ENCODE measurements at regions not wholly inside any gene's neighbourhood (a gene's known extent, or its start where the extent isn't known, plus 50 kb on each side); places are given as distances from the start of the nearest gene placed in this dataset.

DNA sequence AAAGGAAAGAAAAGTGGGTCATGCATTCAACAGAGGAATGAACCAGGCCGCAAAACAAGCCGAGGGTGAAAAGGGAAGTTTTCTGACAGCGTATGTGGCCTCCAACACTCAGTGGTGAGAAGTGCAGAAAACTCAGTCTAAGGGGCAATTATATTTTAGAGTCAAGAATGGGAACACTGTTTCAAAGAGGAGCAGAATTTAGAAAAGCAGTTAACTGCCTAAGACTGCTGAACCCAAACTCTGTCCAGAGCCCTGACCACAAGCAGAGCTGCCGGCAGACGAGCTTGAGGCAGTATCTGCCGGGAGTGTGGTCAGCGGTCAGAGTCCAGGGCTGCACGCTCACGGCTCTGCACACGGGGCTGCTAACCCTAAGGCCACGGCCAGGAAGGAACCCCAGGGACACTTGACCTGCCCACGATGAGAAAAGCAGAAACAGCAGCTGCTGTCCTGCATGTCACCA is 347.0 kb upstream of the ID2 start:
- intact Hi-C loops (cut with DNase I), result no loop called here
- no peaks in the 10 kb centered on the region for H3K9me3 ChIP-seq
- no peak for TF ChIP-seq POLR2A (IDR thresholded peaks at IDR 0.05)
- TF ChIP-seq, protein P1, sequence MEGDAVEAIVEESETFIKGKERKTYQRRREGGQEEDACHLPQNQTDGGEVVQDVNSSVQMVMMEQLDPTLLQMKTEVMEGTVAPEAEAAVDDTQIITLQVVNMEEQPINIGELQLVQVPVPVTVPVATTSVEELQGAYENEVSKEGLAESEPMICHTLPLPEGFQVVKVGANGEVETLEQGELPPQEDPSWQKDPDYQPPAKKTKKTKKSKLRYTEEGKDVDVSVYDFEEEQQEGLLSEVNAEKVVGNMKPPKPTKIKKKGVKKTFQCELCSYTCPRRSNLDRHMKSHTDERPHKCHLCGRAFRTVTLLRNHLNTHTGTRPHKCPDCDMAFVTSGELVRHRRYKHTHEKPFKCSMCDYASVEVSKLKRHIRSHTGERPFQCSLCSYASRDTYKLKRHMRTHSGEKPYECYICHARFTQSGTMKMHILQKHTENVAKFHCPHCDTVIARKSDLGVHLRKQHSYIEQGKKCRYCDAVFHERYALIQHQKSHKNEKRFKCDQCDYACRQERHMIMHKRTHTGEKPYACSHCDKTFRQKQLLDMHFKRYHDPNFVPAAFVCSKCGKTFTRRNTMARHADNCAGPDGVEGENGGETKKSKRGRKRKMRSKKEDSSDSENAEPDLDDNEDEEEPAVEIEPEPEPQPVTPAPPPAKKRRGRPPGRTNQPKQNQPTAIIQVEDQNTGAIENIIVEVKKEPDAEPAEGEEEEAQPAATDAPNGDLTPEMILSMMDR (IDR thresholded peaks at IDR 0.05), result no peak
- no peaks in the 10 kb centered on the region for H3K27me3 ChIP-seq
- DNase-seq, result no peak
- no peak overlapping the region for H3K4me3 ChIP-seq
- no peak overlapping the region for H3K27ac ChIP-seq
- peaks cover 0 to 3% (median 0%) of the 10 kb centered on the region in 3 donors for H3K4me1 ChIP-seq
- no peaks in the 10 kb centered on the region for H3K36me3 ChIP-seq
- 78 to 81% methylated on average over 8 to 12 of the region's 12 CpGs for WGBS, 2 donors

DNA sequence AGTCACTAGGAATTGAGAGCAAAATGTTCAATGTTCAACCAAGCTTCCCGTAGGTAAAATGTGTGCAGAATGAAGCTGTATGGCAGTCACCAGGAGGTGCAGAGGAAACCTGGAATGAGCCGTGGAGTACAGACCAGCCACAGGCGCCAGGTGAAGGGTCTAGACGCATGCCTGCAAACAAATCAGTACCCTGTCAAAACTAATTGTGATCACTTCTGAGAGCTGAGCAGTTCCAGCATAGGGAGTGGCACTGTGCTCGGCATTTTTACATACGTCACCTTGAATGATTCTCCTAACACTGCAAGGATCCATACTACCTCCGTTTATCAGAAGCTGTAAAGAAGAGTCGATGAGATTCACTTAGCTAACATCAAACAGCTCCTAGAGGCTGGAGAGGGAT is 346.1 kb upstream of the ID2 start:
- 81 to 89% methylated on average over 8 of the region's 8 CpGs for WGBS, 2 donors
- TF ChIP-seq POLR2A (IDR thresholded peaks at IDR 0.05), result no peak
- TF ChIP-seq, protein P1 (IDR thresholded peaks at IDR 0.05), result no peak
- no peaks in the 10 kb centered on the region for H3K27me3 ChIP-seq
- intact Hi-C loops (cut with DNase I), result no loop called here
- no peak overlapping the region for H3K27ac ChIP-seq
- H3K36me3 ChIP-seq, result no peaks in the 10 kb centered on the region
- H3K4me3 ChIP-seq, result no peak overlapping the region
- DNase-seq, result no peak
- H3K9me3 ChIP-seq, result no peaks in the 10 kb centered on the region
- H3K4me1 ChIP-seq, result no peaks in the 10 kb centered on the region

DNA sequence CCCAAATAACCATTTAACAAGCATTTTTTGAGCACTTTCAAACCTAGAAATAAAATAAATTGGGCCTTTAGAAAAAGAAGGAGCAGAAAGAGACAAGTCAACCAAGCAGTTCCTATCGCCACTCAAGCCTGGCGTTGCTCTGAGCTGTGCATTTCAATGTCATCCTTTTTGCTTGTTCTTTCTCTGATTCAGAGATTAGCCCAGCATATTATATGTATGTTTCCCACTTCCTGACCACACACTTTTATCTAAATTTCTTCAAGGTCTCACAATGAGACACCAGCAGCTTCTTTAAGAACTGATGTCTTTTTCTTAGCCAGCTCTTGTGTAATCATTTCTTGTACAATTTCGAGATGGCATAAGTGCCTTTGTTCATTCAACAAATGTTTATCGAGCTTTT is 344.5 kb upstream of the ID2 start:
- intact Hi-C loops (cut with DNase I), result no loop called here
- DNase-seq, result no peak

DNA sequence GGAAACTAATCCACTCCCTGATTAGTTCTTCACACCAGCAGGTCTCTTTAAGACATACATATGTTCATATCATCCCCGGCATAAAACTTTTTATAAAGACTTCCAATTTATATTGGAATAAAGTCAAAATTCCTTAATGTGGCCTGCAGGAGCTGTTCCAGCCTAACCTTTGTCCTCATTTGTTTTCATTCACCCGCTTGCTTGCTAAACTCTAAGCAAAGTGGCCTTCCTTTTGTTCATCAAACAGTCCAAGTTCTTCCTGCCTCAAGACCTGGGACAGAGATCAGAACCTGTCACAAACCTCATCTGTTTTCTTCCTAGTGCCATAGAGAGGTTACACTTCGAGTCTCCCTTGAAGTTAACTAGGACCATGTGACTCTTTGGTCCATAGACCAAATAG is 339.4 kb upstream of the ID2 start:
- Histone ChIP-seq H3K4me1 (no peaks in the 10 kb centered on the region), H3K4me3 (no peak overlapping the region), H3K27me3 (no peaks in the 10 kb centered on the region), H3K36me3 (no peaks in the 10 kb centered on the region), H3K27ac (no peak overlapping the region), H3K9me3 (no peaks in the 10 kb centered on the region)
- WGBS, 2 donors, result 60 to 62% methylated on average over 3 of the region's 3 CpGs
- TF ChIP-seq POLR2A (IDR thresholded peaks at IDR 0.05), result no peak
- TF ChIP-seq, protein P1 (IDR thresholded peaks at IDR 0.05), result no peak
- intact Hi-C loops (cut with DNase I), result no loop called here
- DNase-seq, result no peak

More for the DNA sequence above, 344.5 kb upstream of the ID2 start:
- no peaks in the 10 kb centered on the region for H3K4me1 ChIP-seq
- H3K9me3 ChIP-seq, result no peaks in the 10 kb centered on the region
- TF ChIP-seq POLR2A (IDR thresholded peaks at IDR 0.05), result no peak
- TF ChIP-seq, protein P1 (IDR thresholded peaks at IDR 0.05), result no peak
- no peaks in the 10 kb centered on the region for H3K36me3 ChIP-seq
- H3K27ac ChIP-seq, result no peak overlapping the region
- 67 to 77% methylated on average over 4 of the region's 4 CpGs for WGBS, 2 donors
- no peaks in the 10 kb centered on the region for H3K27me3 ChIP-seq
- H3K4me3 ChIP-seq, result no peak overlapping the region

DNA sequence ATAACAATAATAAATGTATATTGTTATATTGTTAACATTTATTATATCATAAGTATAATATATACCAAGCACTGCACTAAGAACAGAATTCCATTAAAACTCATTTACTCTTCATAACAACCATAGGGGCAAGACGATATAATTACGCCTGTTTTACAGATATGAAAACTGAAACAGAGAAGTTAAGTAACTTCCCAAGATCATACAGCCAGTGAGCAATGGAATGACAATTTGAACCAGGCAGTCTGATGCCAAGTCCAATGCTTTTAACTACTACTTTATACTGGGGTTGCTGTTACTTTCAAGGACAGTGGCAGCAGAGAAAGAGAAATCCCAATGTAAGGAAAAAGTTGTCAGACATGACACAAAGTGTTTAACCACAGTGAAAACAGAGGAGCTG is 338.8 kb upstream of the ID2 start:
- no peak for DNase-seq
- H3K9me3 ChIP-seq, result no peaks in the 10 kb centered on the region
- no peak overlapping the region for H3K4me3 ChIP-seq
- H3K27ac ChIP-seq, result no peak overlapping the region
- TF ChIP-seq, protein P1 (IDR thresholded peaks at IDR 0.05), result no peak
- TF ChIP-seq POLR2A (IDR thresholded peaks at IDR 0.05), result no peak
- intact Hi-C loops (cut with DNase I), result no loop called here
- WGBS, 2 donors, result 89 to 92% methylated on average over 2 of the region's 2 CpGs
- H3K4me1 ChIP-seq, result no peaks in the 10 kb centered on the region
- no peaks in the 10 kb centered on the region for H3K27me3 ChIP-seq
- no peaks in the 10 kb centered on the region for H3K36me3 ChIP-seq
